HepG2 (cell line): ENCODE measurements at regions not wholly inside any gene's neighbourhood (a gene's known extent, or its start where the extent isn't known, plus 50 kb on each side); places are given as distances from the start of the nearest gene placed in this dataset.

ENCODE experiments used
- ATAC-seq: fragments of 200-7000 bp; cut with Tn5 transposase; 3 replicates; pipeline ENCODE4 v1.9.1; 2020; ENCODE audit warnings: mild to moderate bottlenecking, moderate library complexity
- BruUV-seq: library from RNA; stranded (reverse); fragments of 400-500 nt; replicated peaks from 2 replicates; lab custom pipeline; 2021; lab: Mats Ljungman, UMichigan
- CTCF ChIA-PET: fragments of 300-600 bp; formaldehyde crosslinking; extraction: SDS; loops from one replicate; lab custom pipeline; 2021; ENCODE audit warnings: low total read pairs, inconsistent platforms, low intra/inter-chr PET ratio; lab: Yijun Ruan, JAX
- POLR2A ChIA-PET: fragments of 350-600 bp; sonication (Branson Sonifier 250); formaldehyde crosslinking; loops from one replicate; lab custom pipeline; 2020; ENCODE audit warnings: antibody characterized with exemption, inconsistent platforms; lab: Yijun Ruan, JAX
- DNase-seq: peaks from one replicate; pipeline ENCODE4 v3.0.0-alpha.2; 2015; ENCODE audit warnings: low spot score
- FAIRE-seq: peaks from 3 replicates; lab custom pipeline; 2011; peaks lifted over from hg19 to GRCh38; lab: Jason Lieb, UNC
- H2AFZ ChIP-seq: one replicate; pipeline ENCODE4 v1.6.1; 2011; ENCODE audit warnings: low read length, inconsistent platforms
- H3K27ac ChIP-seq: fragments of 300-600 bp; 3 replicates; pipeline ENCODE4 v1.8.0; 2011; ENCODE audit warnings: mixed run types, mild to moderate bottlenecking, mixed read lengths, low read length, inconsistent platforms; ENCODE audit not compliant: insufficient read depth; ENCODE audit errors: extremely low read length
- H3K27me3 ChIP-seq, 2 experiments: fragments of 200-600 bp in 1 of 2; 2 replicates in 1 of 2; 3 replicates in 1 of 2; pipeline versions ENCODE4 v1.6.0 to v1.8.0; 2011; ENCODE audit warnings: low read length in 2 of 2, mild to moderate bottlenecking in 2 of 2, moderate library complexity in 2 of 2, inconsistent platforms in 1 of 2; ENCODE audit not compliant: insufficient read depth in 2 of 2, control insufficient read depth in 1 of 2
- H3K36me3 ChIP-seq, 2 experiments: fragments of 200-600 bp in 1 of 2; replicated peaks in 1 of 2; 2 replicates in 1 of 2; 3 replicates in 1 of 2; pipeline versions ENCODE4 v1.5.1 to v1.8.0; 2011; ENCODE audit warnings: low read length in 2 of 2, inconsistent platforms in 1 of 2; ENCODE audit not compliant: insufficient read depth in 2 of 2, control insufficient read depth in 1 of 2
- H3K4me1 ChIP-seq: 2 replicates; pipeline ENCODE4 v1.5.1; 2012; ENCODE audit warnings: low read length, inconsistent platforms; ENCODE audit not compliant: insufficient read depth
- H3K4me2 ChIP-seq: 2 replicates; pipeline ENCODE4 v1.6.0; 2011; ENCODE audit warnings: low read depth, low read length, inconsistent platforms
- H3K4me3 ChIP-seq, 3 experiments: fragments of 200-600 bp in 1 of 3; sonication (generic), shearing (Covaris generic) in 1 of 3; replicated peaks in 1 of 3; 2 replicates each; pipeline ENCODE4 v1.5.1; 2011 to 2016; ENCODE audit warnings: low read length in 3 of 3, inconsistent platforms in 2 of 3, low read depth in 2 of 3, mild to moderate bottlenecking in 2 of 3, control low read depth in 1 of 3, mixed read lengths in 1 of 3; ENCODE audit not compliant: insufficient read depth in 1 of 3
- H3K79me2 ChIP-seq: one replicate; pipeline ENCODE4 v1.6.1; 2011; ENCODE audit warnings: low read length, inconsistent platforms; ENCODE audit not compliant: insufficient read depth
- H3K9ac ChIP-seq: 2 replicates; pipeline ENCODE4 v1.6.0; 2011; ENCODE audit warnings: mild to moderate bottlenecking, low read depth, low read length, inconsistent platforms; ENCODE audit not compliant: insufficient read depth
- H3K9me3 ChIP-seq: 2 replicates; pipeline ENCODE4 v1.5.1; 2012; ENCODE audit warnings: mild to moderate bottlenecking, low read length
- H4K20me1 ChIP-seq: 2 replicates; pipeline ENCODE4 v1.6.0; 2011; ENCODE audit warnings: inconsistent platforms, mild to moderate bottlenecking, low read length, moderate library complexity; ENCODE audit not compliant: insufficient read depth
- BORCS8-MEF2B ChIP-seq: sonication (generic); formaldehyde crosslinking; IDR thresholded peaks from 2 replicates; pipeline ENCODE4 v1.8.0; 2022; ENCODE audit warnings: mild to moderate bottlenecking, missing genetic modification reagents
- EP300 ChIP-seq, 3 experiments: sonication (generic) in 1 of 3; formaldehyde crosslinking in 1 of 3; IDR thresholded peaks; 2 replicates each; pipeline versions ENCODE4 v1.5.1 to v1.6.1; 2011 to 2020; ENCODE audit warnings: low read depth in 2 of 3, low read length in 2 of 3, borderline replicate concordance in 1 of 3, improper control_type of control experiment in 1 of 3, mild to moderate bottlenecking in 1 of 3, missing genetic modification reagents in 1 of 3, moderate library complexity in 1 of 3
- HDAC6 ChIP-seq: fragments of 200-600 bp; sonication (generic); IDR thresholded peaks from 2 replicates; pipeline ENCODE4 v1.7.0; 2017; ENCODE audit warnings: mild to moderate bottlenecking, antibody characterized with exemption, low read length, low read depth
- IKZF5 ChIP-seq: IDR thresholded peaks from 2 replicates; pipeline ENCODE4 v1.6.1; 2018; ENCODE audit warnings: missing genetic modification reagents, mild to moderate bottlenecking, missing compliant biosample characterization
- KDM6A ChIP-seq: IDR thresholded peaks from 2 replicates; pipeline ENCODE4 v1.6.1; 2016; ENCODE audit warnings: low read depth
- RFXAP ChIP-seq: sonication (generic); formaldehyde crosslinking; IDR thresholded peaks from 2 replicates; pipeline ENCODE4 v1.4.0; 2020; ENCODE audit warnings: missing genetic modification reagents, borderline replicate concordance
- SMARCC2 ChIP-seq: fragments of 450-650 bp; IDR thresholded peaks from 2 replicates; pipeline ENCODE4 v1.6.1; 2017; ENCODE audit warnings: antibody characterized with exemption, mild to moderate bottlenecking
- ZBTB25 ChIP-seq: IDR thresholded peaks from 2 replicates; pipeline ENCODE4 v1.6.1; 2018; ENCODE audit warnings: missing genetic modification reagents
- ZNF24 ChIP-seq: fragments of 450-650 bp; IDR thresholded peaks from 2 replicates; pipeline ENCODE4 v1.6.1; 2017; ENCODE audit warnings: antibody characterized with exemption, mild to moderate bottlenecking
- ZNF264 ChIP-seq: sonication (generic); formaldehyde crosslinking; IDR thresholded peaks from 2 replicates; pipeline ENCODE4 v1.4.0; 2020; ENCODE audit warnings: missing genetic modification reagents
- ZNF343 ChIP-seq: sonication (generic); formaldehyde crosslinking; IDR thresholded peaks from 2 replicates; pipeline ENCODE4 v1.4.0; 2020; ENCODE audit warnings: mild to moderate bottlenecking, missing genetic modification reagents
- ZNF362 ChIP-seq: sonication (generic); formaldehyde crosslinking; IDR thresholded peaks from 2 replicates; pipeline ENCODE4 v1.4.0; 2020; ENCODE audit warnings: missing genetic modification reagents, mild to moderate bottlenecking, borderline replicate concordance
- WGBS: methylation state at CpG from one replicate; pipeline ENCODE4 v1.1.6; 2017; ENCODE audit warnings: low lambda C conversion rate; 5-methylcytosine and 5-hydroxymethylcytosine counted together
- in situ Hi-C: cut with HindIII; loops from 2 replicates; pipeline ENCODE4 v1.10.0; 2017; ENCODE audit warnings: low pct_unique_long_range_greater_than_20kb; ENCODE audit not compliant: extremely low pct_ligation_motif_present
- intact Hi-C: fragments of 100-400 bp; cut with micrococcal nuclease; formaldehyde crosslinking; loops from one replicate; pipeline ENCODE4 v1.10.0; 2022; ENCODE audit not compliant: unreplicated experiment
- TF ChIP-seq, protein P1 (sequence below): sonication (generic); formaldehyde crosslinking; IDR thresholded peaks from 2 replicates; pipeline ENCODE4 v1.8.0; 2022; ENCODE audit warnings: mild to moderate bottlenecking, missing genetic modification reagents
- TF ChIP-seq, protein P2 (sequence below): sonication (generic); formaldehyde crosslinking; IDR thresholded peaks from 2 replicates; pipeline ENCODE4 v1.8.0; 2023; ENCODE audit warnings: mild to moderate bottlenecking, missing genetic modification reagents

- POLR2A ChIA-PET, result no interaction called here
- 75% methylated on average over 1 of the region's 1 CpG for WGBS
- intact Hi-C loops, result no loop called here
These were observed 72.1 kb downstream of the TMEM212 start for GRCh38 chr3:171915275-171915674.

More at GRCh38 chr3:171915275-171915674, 72.1 kb downstream of the TMEM212 start:
- FAIRE-seq (no peak), DNase-seq (no peak), ATAC-seq (no peak)
- Histone ChIP-seq H3K36me3 (no peaks in the 10 kb centered on the region), H3K4me1 (peaks cover 8% of the 10 kb centered on the region; the same call in 1 of the 2 replicates), H3K4me3 (no peak overlapping the region), H3K9me3 (0 out of 2 replicates have a peak, but pooled peaks cover 8% of the 10 kb centered on the region), H3K4me2 (no peak overlapping the region), H3K9ac (no peak overlapping the region), H4K20me1 (no peaks in the 10 kb centered on the region), H3K79me2 (no peaks in the 10 kb centered on the region), H3K27ac (no peak overlapping the region), H3K27me3 (no peaks in the 10 kb centered on the region; a peak in 1 of 5 replicates), H2AFZ (no peak overlapping the region)
- in situ Hi-C loops, result no loop called here
- CTCF ChIA-PET, result no interaction called here
- TF ChIP-seq, protein P1, sequence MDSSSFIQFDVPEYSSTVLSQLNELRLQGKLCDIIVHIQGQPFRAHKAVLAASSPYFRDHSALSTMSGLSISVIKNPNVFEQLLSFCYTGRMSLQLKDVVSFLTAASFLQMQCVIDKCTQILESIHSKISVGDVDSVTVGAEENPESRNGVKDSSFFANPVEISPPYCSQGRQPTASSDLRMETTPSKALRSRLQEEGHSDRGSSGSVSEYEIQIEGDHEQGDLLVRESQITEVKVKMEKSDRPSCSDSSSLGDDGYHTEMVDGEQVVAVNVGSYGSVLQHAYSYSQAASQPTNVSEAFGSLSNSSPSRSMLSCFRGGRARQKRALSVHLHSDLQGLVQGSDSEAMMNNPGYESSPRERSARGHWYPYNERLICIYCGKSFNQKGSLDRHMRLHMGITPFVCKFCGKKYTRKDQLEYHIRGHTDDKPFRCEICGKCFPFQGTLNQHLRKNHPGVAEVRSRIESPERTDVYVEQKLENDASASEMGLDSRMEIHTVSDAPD, result no peak
- TF ChIP-seq ZBTB25 (CRISPR knock-in tag), result no peak
- TF ChIP-seq, protein P2, sequence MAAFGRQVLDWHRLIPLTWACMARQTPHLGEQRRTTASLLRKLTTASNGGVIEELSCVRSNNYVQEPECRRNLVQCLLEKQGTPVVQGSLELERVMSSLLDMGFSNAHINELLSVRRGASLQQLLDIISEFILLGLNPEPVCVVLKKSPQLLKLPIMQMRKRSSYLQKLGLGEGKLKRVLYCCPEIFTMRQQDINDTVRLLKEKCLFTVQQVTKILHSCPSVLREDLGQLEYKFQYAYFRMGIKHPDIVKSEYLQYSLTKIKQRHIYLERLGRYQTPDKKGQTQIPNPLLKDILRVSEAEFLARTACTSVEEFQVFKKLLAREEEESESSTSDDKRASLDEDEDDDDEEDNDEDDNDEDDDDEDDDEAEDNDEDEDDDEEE (CRISPR knock-in tag), result no peak
- TF ChIP-seq EP300 (IDR thresholded peaks at IDR 0.05; ENCODE audit: low read depth in 2 of 2, low read length in 2 of 2), result no peak
- no peak for TF ChIP-seq EP300 (CRISPR knock-in tag; IDR thresholded peaks at IDR 0.05; ENCODE audit: borderline replicate concordance)
- no peak for TF ChIP-seq HDAC6
- no peak for TF ChIP-seq ZNF362 (CRISPR knock-in tag)
- TF ChIP-seq RFXAP (CRISPR knock-in tag), result no peak
- no peak for TF ChIP-seq ZNF264 (CRISPR knock-in tag)
- TF ChIP-seq BORCS8-MEF2B (CRISPR knock-in tag), result no peak
- TF ChIP-seq IKZF5 (CRISPR knock-in tag), result no peak
- no peak for TF ChIP-seq ZNF24
- no peak for TF ChIP-seq KDM6A (CRISPR knock-in tag)
- TF ChIP-seq ZNF343, result no peak
- TF ChIP-seq SMARCC2, result no peak
- no TSS peak for BruUV-seq
